Body of pancreas (tissue), 4 donors: ENCODE measurements at regions not wholly inside any gene's neighbourhood (a gene's known extent, or its start where the extent isn't known, plus 50 kb on each side); places are given as distances from the start of the nearest gene placed in this dataset.

Experiments
- POLR2A ChIP-seq, 3 donors: fragments of 450-650 bp; IDR thresholded peaks; one replicate each; pipeline ENCODE4 v1.6.1; 2016; ENCODE audit warnings: antibody characterized with exemption in 3 of 3, mild to moderate bottlenecking in 2 of 3
- TF ChIP-seq, protein P1 (sequence below), 7 experiments: fragments of 450-650 bp in 4 of 7; fragments of 200-600 bp in 3 of 7; sonication (generic) in 3 of 7; IDR thresholded peaks; one replicate each; pipeline ENCODE4 v1.5.1; 2016 to 2019; ENCODE audit warnings: antibody characterized with exemption in 7 of 7

DNA sequence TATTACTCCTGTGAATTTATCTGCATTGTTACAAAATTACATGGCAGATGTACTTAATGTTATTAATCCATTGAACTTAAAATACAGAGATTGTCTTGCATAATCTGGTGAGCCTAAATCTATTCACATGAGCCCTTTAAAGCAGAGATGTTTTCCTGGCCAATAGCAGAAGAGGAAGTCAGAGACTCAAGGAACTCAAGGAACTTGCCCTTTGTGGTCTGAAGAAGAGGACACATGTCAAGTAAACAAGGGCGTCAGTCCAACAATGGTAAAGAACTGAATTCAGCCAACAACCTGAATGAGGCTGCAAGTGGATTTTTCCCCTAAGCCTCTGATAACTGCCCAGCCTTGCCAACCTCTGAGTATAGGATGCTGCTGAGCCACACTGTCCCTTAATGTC is 356.3 kb upstream of the PKDCC start:
- TF ChIP-seq, protein P1, sequence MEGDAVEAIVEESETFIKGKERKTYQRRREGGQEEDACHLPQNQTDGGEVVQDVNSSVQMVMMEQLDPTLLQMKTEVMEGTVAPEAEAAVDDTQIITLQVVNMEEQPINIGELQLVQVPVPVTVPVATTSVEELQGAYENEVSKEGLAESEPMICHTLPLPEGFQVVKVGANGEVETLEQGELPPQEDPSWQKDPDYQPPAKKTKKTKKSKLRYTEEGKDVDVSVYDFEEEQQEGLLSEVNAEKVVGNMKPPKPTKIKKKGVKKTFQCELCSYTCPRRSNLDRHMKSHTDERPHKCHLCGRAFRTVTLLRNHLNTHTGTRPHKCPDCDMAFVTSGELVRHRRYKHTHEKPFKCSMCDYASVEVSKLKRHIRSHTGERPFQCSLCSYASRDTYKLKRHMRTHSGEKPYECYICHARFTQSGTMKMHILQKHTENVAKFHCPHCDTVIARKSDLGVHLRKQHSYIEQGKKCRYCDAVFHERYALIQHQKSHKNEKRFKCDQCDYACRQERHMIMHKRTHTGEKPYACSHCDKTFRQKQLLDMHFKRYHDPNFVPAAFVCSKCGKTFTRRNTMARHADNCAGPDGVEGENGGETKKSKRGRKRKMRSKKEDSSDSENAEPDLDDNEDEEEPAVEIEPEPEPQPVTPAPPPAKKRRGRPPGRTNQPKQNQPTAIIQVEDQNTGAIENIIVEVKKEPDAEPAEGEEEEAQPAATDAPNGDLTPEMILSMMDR (IDR thresholded peaks at IDR 0.05), result no peak
- TF ChIP-seq POLR2A (IDR thresholded peaks at IDR 0.05), result no peak
